Peyer's patch (tissue), 4 donors: ENCODE measurements at regions not wholly inside any gene's neighbourhood (a gene's known extent, or its start where the extent isn't known, plus 50 kb on each side); places are given as distances from the start of the nearest gene placed in this dataset.

Source experiments
- CTCF ChIP-seq, 6 experiments: fragments of 450-650 bp in 4 of 6; fragments of 200-600 bp in 2 of 6; sonication (generic) in 1 of 6; IDR thresholded peaks; one replicate each; pipeline ENCODE4 v1.5.1; 2017 to 2019; ENCODE audit warnings: antibody characterized with exemption in 6 of 6, mild to moderate bottlenecking in 3 of 6, moderate library complexity in 1 of 6
- POLR2A ChIP-seq, 2 donors: fragments of 450-650 bp; IDR thresholded peaks; one replicate each; pipeline ENCODE4 v1.5.1; 2017; ENCODE audit warnings: antibody characterized with exemption in 2 of 2, mild to moderate bottlenecking in 2 of 2, moderate library complexity in 2 of 2

GRCh38 chr14:106633721-106634120 is 1107.3 kb downstream of the TMEM121 start:
- TF ChIP-seq POLR2A (IDR thresholded peaks at IDR 0.05) (no peak), CTCF (IDR thresholded peaks at IDR 0.05) (no peak)
